NT2/D1 (cell line): ENCODE measurements at regions not wholly inside any gene's neighbourhood (a gene's known extent, or its start where the extent isn't known, plus 50 kb on each side); places are given as distances from the start of the nearest gene placed in this dataset.

ENCODE experiments used
- SUZ12 ChIP-seq: IDR thresholded peaks from 2 replicates; pipeline ENCODE4 v1.6.1; 2011; ENCODE audit not compliant: insufficient read length, insufficient read depth; ENCODE audit errors: extremely low read depth
- YY1 ChIP-seq: IDR thresholded peaks from 2 replicates; pipeline ENCODE4 v1.6.1; 2011; ENCODE audit not compliant: insufficient read length, insufficient read depth
- ZNF274 ChIP-seq: IDR thresholded peaks from 2 replicates; pipeline ENCODE4 v1.6.1; 2011; ENCODE audit warnings: mild to moderate bottlenecking, low read depth, low read length

DNA sequence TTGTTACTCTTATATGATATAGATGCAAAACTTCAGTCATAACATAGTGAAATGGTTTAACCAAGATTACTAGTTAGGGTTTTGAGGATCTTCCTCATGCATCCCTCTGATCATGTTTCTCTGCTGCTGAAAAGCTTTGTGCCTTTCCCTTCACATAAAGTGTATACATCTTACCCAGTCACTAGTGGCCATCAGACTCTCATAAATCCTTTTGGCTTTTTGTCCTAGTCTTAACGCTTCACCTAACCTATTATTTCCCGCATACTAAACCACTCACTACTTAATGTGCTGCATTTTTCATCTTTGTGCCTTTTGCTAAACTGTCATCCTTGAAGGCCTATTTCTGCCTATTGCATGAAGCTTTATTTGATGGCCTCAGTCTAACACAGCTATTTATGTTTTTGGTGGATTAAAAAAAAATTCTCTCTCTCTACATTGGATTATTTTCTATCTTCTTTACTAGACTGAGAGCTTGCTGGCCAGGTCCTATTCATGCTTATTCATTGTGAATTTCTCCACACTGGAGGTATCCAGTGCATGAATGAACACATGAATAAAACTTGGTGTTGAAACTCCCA, 717.6 kb upstream of the GOLIM4 start:
- no peak for TF ChIP-seq YY1
- TF ChIP-seq ZNF274: no peak
- no peak for TF ChIP-seq SUZ12
